ENCODE measurements at regions not wholly inside any gene's neighbourhood (a gene's known extent, or its start where the extent isn't known, plus 50 kb on each side); places are given as distances from the start of the nearest gene placed in this dataset.

DNA sequence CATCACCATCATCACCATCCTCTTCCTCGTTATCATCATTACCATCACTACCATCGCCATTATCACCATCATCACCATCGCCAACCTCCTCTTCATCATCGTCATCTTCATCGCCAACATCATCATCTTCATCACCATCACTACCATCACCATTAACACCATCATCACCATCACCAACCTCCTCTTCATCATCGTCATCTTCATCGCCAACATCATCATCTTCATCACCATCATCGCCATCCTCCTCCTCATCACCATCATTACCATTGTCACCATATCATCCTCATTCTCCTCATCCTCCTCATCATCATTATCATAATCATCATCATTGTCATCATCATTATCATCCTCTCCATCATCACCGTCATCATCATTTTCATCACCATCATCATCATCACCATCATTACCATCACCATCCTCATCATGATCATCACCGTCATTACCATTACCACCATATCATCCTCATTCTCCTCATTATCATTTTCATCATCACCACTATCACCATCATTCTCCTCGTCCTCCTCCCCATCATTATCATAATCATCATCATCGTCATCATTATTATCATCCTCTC, 1498.7 kb downstream of the TBC1D22A start:
- H3K27ac ChIP-seq, result no peak overlapping the region
- H3K27me3 ChIP-seq, result peaks cover 0 to 8% (median 0%) of the 10 kb centered on the region in 3 donors
- DNase-seq, result no peak
- TF ChIP-seq POLR2AphosphoS5 (IDR thresholded peaks at IDR 0.05) (no peak), EP300 (IDR thresholded peaks at IDR 0.05) (no peak), POLR2A (IDR thresholded peaks at IDR 0.05) (no peak)
- TF ChIP-seq, protein P1, sequence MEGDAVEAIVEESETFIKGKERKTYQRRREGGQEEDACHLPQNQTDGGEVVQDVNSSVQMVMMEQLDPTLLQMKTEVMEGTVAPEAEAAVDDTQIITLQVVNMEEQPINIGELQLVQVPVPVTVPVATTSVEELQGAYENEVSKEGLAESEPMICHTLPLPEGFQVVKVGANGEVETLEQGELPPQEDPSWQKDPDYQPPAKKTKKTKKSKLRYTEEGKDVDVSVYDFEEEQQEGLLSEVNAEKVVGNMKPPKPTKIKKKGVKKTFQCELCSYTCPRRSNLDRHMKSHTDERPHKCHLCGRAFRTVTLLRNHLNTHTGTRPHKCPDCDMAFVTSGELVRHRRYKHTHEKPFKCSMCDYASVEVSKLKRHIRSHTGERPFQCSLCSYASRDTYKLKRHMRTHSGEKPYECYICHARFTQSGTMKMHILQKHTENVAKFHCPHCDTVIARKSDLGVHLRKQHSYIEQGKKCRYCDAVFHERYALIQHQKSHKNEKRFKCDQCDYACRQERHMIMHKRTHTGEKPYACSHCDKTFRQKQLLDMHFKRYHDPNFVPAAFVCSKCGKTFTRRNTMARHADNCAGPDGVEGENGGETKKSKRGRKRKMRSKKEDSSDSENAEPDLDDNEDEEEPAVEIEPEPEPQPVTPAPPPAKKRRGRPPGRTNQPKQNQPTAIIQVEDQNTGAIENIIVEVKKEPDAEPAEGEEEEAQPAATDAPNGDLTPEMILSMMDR (IDR thresholded peaks at IDR 0.05), result no peak
- H3K36me3 ChIP-seq, result no peaks in the 10 kb centered on the region
- intact Hi-C loops (cut with DNase I), result no loop called here
- H3K4me1 ChIP-seq, result no peaks in the 10 kb centered on the region
- no peaks in the 10 kb centered on the region for H3K9me3 ChIP-seq
- 91 to 96% methylated on average over 12 of the region's 12 CpGs for WGBS, 2 donors
- H3K4me3 ChIP-seq, result no peak overlapping the region

DNA sequence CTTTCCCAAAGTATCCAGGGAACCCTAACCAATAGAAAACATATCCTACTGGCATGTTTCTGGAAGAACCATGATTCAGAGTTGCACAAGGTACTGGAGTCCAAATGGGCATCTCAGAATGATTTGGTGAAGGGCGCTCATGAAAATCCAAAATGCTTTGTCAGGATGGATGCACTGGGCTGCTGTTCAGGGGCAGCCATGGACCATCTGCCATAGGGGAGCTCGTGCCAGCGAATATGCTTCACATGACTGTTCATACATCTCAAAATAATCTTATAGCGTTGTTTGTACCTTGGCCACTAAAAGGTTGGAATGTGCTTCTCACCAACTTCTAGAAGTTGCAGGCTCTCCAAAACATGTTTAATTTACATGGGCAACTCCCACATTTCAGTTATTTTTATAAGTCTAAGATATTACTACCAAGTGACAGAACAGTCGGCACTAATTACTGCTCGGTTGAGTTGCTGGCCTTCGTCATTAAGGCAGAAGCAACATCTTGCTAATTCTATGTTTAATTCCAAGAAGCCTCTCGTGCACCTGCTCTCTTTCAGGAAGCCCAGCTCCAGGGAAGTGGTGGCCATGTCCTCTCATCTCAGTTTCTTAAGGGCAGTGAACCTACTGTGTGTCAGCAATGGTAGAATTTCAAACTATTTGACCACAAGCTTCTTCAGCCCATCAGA, 1497.7 kb downstream of the TBC1D22A start:
- intact Hi-C loops (cut with DNase I), result no loop called here
- Histone ChIP-seq H3K4me3 (no peak overlapping the region), H3K4me1 (peaks cover 0 to 5% (median 4%) of the 10 kb centered on the region in 4 donors), H3K27ac (no peak overlapping the region), H3K9me3 (no peaks in the 10 kb centered on the region), H3K27me3 (peaks cover 0 to 8% (median 0%) of the 10 kb centered on the region in 3 donors), H3K36me3 (no peaks in the 10 kb centered on the region)
- no peak for DNase-seq
- no peak for TF ChIP-seq POLR2AphosphoS5 (IDR thresholded peaks at IDR 0.05)
- TF ChIP-seq, protein P1 (IDR thresholded peaks at IDR 0.05), result no peak
- 93 to 97% methylated on average over 8 of the region's 8 CpGs for WGBS, 2 donors

DNA sequence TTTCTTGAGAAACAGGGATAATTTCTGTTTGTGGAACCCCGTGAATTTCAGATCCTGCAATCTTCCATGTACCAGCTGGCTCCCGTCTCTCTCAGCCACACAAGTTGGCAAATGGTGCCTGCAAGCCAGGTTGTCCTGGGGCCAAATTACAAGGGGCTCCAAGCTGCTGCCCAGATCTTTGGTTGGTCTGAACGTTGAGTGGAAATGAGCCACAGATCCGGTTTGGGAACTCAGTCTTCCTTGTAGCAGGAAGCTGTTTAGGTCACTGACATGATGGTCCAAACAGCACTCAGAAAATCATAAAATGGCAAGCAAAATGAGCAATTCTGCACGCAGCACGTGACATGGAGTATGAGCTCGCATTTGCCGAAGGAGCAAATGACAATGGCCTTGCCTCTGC, 1496.4 kb downstream of the TBC1D22A start:
- intact Hi-C loops (cut with DNase I), result no loop called here
- no peak overlapping the region for H3K27ac ChIP-seq
- WGBS, 2 donors, result 92% methylated on average over 8 of the region's 8 CpGs
- no peak for TF ChIP-seq EP300 (IDR thresholded peaks at IDR 0.05)
- no peak for TF ChIP-seq POLR2A (IDR thresholded peaks at IDR 0.05)
- TF ChIP-seq, protein P1 (IDR thresholded peaks at IDR 0.05), result no peak
- no peak for TF ChIP-seq POLR2AphosphoS5 (IDR thresholded peaks at IDR 0.05)
- H3K36me3 ChIP-seq, result no peaks in the 10 kb centered on the region
- no peak for DNase-seq
- H3K9me3 ChIP-seq, result no peaks in the 10 kb centered on the region
- H3K4me3 ChIP-seq, result no peak overlapping the region
- peaks cover 0 to 8% (median 0%) of the 10 kb centered on the region in 3 donors for H3K27me3 ChIP-seq
- peaks cover 0 to 18% (median 17%) of the 10 kb centered on the region in 4 donors for H3K4me1 ChIP-seq

DNA sequence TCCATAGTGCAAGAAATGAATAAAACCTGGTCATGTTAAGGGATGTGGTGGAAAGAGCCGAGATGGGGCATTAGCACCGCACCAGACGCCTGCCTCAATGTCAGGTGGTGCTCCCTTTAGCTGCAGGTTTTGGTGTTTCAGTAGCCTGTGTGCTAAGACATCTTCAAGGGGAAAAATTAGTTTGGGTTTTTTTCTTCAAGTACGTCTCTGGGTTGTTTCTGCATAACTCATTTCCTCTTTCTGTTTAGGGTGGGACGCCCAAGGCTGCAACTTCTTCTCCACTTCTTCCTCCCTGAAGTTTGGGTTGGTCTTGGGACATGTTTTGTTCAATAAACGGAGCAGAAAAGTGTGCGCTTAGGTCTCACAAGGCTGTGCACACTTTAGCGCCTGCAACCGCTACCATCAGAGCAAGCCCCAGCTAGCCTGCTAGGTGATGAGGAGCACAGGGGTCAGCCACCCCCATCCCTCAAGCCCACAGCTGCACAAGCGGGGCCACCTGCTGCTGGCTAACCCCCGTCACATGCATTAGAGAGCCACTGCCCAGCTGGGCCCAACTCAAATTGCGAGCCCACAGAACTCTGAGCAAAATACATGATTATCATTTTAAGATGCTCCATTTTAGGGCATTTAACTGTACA, 1495.7 kb downstream of the TBC1D22A start:
- H3K4me3 ChIP-seq, result no peak overlapping the region
- peaks cover 0 to 9% (median 0%) of the 10 kb centered on the region in 3 donors for H3K27me3 ChIP-seq
- WGBS, 2 donors, result 76 to 89% methylated on average over 12 of the region's 12 CpGs
- no peaks in the 10 kb centered on the region for H3K36me3 ChIP-seq
- H3K9me3 ChIP-seq, result no peaks in the 10 kb centered on the region
- no peak overlapping the region for H3K27ac ChIP-seq
- TF ChIP-seq EP300 (IDR thresholded peaks at IDR 0.05), result no peak
- TF ChIP-seq, protein P1 (IDR thresholded peaks at IDR 0.05), result no peak
- peaks cover 0 to 24% (median 19%) of the 10 kb centered on the region in 4 donors for H3K4me1 ChIP-seq
- intact Hi-C loops (cut with DNase I), result no loop called here
- no peak for DNase-seq
